HEK293 (cell line): ENCODE measurements at regions not wholly inside any gene's neighbourhood (a gene's known extent, or its start where the extent isn't known, plus 50 kb on each side); places are given as distances from the start of the nearest gene placed in this dataset.

Source experiments
- CTCF ChIA-PET: fragments of 350-600 bp; formaldehyde crosslinking; extraction: SDS; loops from one replicate; lab custom pipeline; 2021; ENCODE audit warnings: antibody characterized with exemption; lab: Yijun Ruan, JAX
- POLR2A ChIA-PET: fragments of 300-600 bp; formaldehyde crosslinking; extraction: SDS; loops from one replicate; lab custom pipeline; 2020; ENCODE audit warnings: antibody characterized with exemption, inconsistent platforms; lab: Yijun Ruan, JAX
- H3K27ac ChIP-seq: fragments of 200-500 bp; sonication (Bioruptor generic); 2 replicates; pipeline ENCODE4 v1.5.1; 2014; ENCODE audit warnings: low read depth, low read length, control low read depth, inconsistent platforms; ENCODE audit errors: extremely low read depth
- H3K36me3 ChIP-seq, 2 experiments: fragments of 200-500 bp in 1 of 2; sonication (Bioruptor generic) in 1 of 2; 1 replicate in 1 of 2; 2 replicates in 1 of 2; pipeline ENCODE4 v1.5.1; 2014 to 2017; ENCODE audit warnings: inconsistent platforms in 2 of 2, low read length in 2 of 2; ENCODE audit not compliant: control insufficient read depth in 2 of 2, insufficient read depth in 1 of 2
- H3K4me1 ChIP-seq: fragments of 200-500 bp; sonication (Bioruptor generic); 2 replicates; pipeline ENCODE4 v1.5.1; 2014; ENCODE audit warnings: mild to moderate bottlenecking, low read length, inconsistent platforms; ENCODE audit not compliant: control insufficient read depth, insufficient read depth
- H3K4me3 ChIP-seq: 2 replicates; pipeline ENCODE4 v1.5.1; 2011; ENCODE audit warnings: low read depth, mild to moderate bottlenecking, control low read depth, low read length, moderate library complexity
- H3K9me3 ChIP-seq: fragments of 200-500 bp; sonication (Bioruptor generic); 2 replicates; pipeline ENCODE4 v1.5.1; 2014; ENCODE audit warnings: low read depth, low read length, inconsistent platforms; ENCODE audit not compliant: control insufficient read depth, insufficient read depth
- BCL11A ChIP-seq: fragments of 450-650 bp; formaldehyde crosslinking; IDR thresholded peaks from 2 replicates; pipeline ENCODE4 v1.5.1; 2016; ENCODE audit warnings: low read depth, missing biosample characterization, missing genetic modification characterization
- FEZF1 ChIP-seq: fragments of 450-650 bp; formaldehyde crosslinking; IDR thresholded peaks from 2 replicates; pipeline ENCODE4 v1.5.1; 2016; ENCODE audit warnings: missing biosample characterization, missing genetic modification characterization
- GLI4 ChIP-seq: fragments of 450-650 bp; formaldehyde crosslinking; IDR thresholded peaks from 2 replicates; pipeline ENCODE4 v1.5.1; 2016; ENCODE audit warnings: missing biosample characterization, missing genetic modification characterization
- HOXA7 ChIP-seq: sonication (generic); formaldehyde crosslinking; IDR thresholded peaks from 2 replicates; pipeline ENCODE4 v1.8.1; 2022; ENCODE audit warnings: missing genetic modification reagents, borderline replicate concordance
- PRDM6 ChIP-seq: fragments of 450-650 bp; formaldehyde crosslinking; IDR thresholded peaks from 2 replicates; pipeline ENCODE4 v1.5.1; 2017; ENCODE audit warnings: missing biosample characterization, missing genetic modification characterization
- RBAK ChIP-seq: fragments of 450-650 bp; formaldehyde crosslinking; IDR thresholded peaks from 2 replicates; pipeline ENCODE4 v1.5.1; 2016; ENCODE audit warnings: missing biosample characterization, missing genetic modification characterization
- SP2 ChIP-seq: fragments of 450-650 bp; formaldehyde crosslinking; IDR thresholded peaks from 2 replicates; pipeline ENCODE4 v1.5.1; 2016; ENCODE audit warnings: missing biosample characterization, missing genetic modification characterization
- ZBTB11 ChIP-seq: fragments of 450-650 bp; formaldehyde crosslinking; conservative IDR thresholded peaks from 2 replicates; pipeline ENCODE4 v1.5.1; 2016; ENCODE audit warnings: low read depth, missing biosample characterization, missing genetic modification characterization
- ZNF132 ChIP-seq: fragments of 450-650 bp; formaldehyde crosslinking; IDR thresholded peaks from 2 replicates; pipeline ENCODE4 v1.5.1; 2017; ENCODE audit warnings: missing biosample characterization, missing genetic modification characterization, borderline replicate concordance
- ZNF138 ChIP-seq: fragments of 450-650 bp; formaldehyde crosslinking; IDR thresholded peaks from 2 replicates; pipeline ENCODE4 v1.5.1; 2016; ENCODE audit warnings: missing biosample characterization, missing genetic modification characterization, borderline replicate concordance
- ZNF16 ChIP-seq: fragments of 450-650 bp; formaldehyde crosslinking; IDR thresholded peaks from 2 replicates; pipeline ENCODE4 v1.5.1; 2016; ENCODE audit warnings: low read depth, missing biosample characterization, missing genetic modification characterization
- ZNF184 ChIP-seq: fragments of 450-650 bp; IDR thresholded peaks from 2 replicates; pipeline ENCODE4 v1.5.1; 2018; ENCODE audit warnings: missing biosample characterization, mild to moderate bottlenecking, missing genetic modification characterization
- ZNF211 ChIP-seq: fragments of 450-650 bp; formaldehyde crosslinking; IDR thresholded peaks from 2 replicates; pipeline ENCODE4 v1.5.1; 2016; ENCODE audit warnings: low read depth, missing biosample characterization, missing genetic modification characterization
- ZNF239 ChIP-seq: fragments of 450-650 bp; formaldehyde crosslinking; IDR thresholded peaks from 2 replicates; pipeline ENCODE4 v1.5.1; 2016; ENCODE audit warnings: missing biosample characterization, missing genetic modification characterization
- ZNF266 ChIP-seq: fragments of 450-650 bp; formaldehyde crosslinking; IDR thresholded peaks from 2 replicates; pipeline ENCODE4 v1.5.1; 2016; ENCODE audit warnings: missing biosample characterization, missing genetic modification characterization, low read depth
- ZNF274 ChIP-seq, 2 experiments: fragments of 200-500 bp in 1 of 2; fragments of 450-650 bp in 1 of 2; sonication (Bioruptor generic) in 1 of 2; formaldehyde crosslinking in 1 of 2; IDR thresholded peaks; 2 replicates each; pipeline versions ENCODE4 v1.5.1 to v1.6.1; 2014 to 2016; ENCODE audit warnings: borderline replicate concordance in 1 of 2, inconsistent platforms in 1 of 2, low read length in 1 of 2, missing biosample characterization in 1 of 2, missing genetic modification characterization in 1 of 2
- ZNF280C ChIP-seq: fragments of 450-650 bp; formaldehyde crosslinking; IDR thresholded peaks from 2 replicates; pipeline ENCODE4 v1.5.1; 2016; ENCODE audit warnings: missing biosample characterization, missing genetic modification characterization
- ZNF341 ChIP-seq: fragments of 450-650 bp; formaldehyde crosslinking; IDR thresholded peaks from 2 replicates; pipeline ENCODE4; 2016; ENCODE audit warnings: low read depth, missing biosample characterization, missing genetic modification characterization
- ZNF513 ChIP-seq: fragments of 450-650 bp; IDR thresholded peaks from 2 replicates; pipeline ENCODE4 v1.5.1; 2018; ENCODE audit warnings: missing biosample characterization, missing genetic modification characterization
- ZNF514 ChIP-seq: fragments of 450-650 bp; formaldehyde crosslinking; IDR thresholded peaks from 2 replicates; pipeline ENCODE4 v1.5.1; 2016; ENCODE audit warnings: missing biosample characterization, missing genetic modification characterization
- ZNF555 ChIP-seq: fragments of 450-650 bp; formaldehyde crosslinking; conservative IDR thresholded peaks from 2 replicates; pipeline ENCODE4 v1.5.1; 2017; ENCODE audit warnings: missing biosample characterization, mild to moderate bottlenecking, missing genetic modification characterization, inconsistent platforms
- ZNF670 ChIP-seq: fragments of 450-650 bp; formaldehyde crosslinking; IDR thresholded peaks from 2 replicates; pipeline ENCODE4 v1.5.1; 2016; ENCODE audit warnings: missing biosample characterization, missing genetic modification characterization, low read depth

GRCh38 chr5:165325221-165325620 lies 1819.8 kb downstream of the MAT2B start (continued):
- no peak for TF ChIP-seq ZBTB11 (tag by site-specific recombination)
- no peak for TF ChIP-seq ZNF266 (tag by site-specific recombination)
- no peak for TF ChIP-seq ZNF239 (tag by site-specific recombination)

GRCh38 chr5:165327631-165328030 lies 1822.2 kb downstream of the MAT2B start:
- Histone ChIP-seq H3K4me1 (no peaks in the 10 kb centered on the region), H3K4me3 (no peak overlapping the region), H3K27ac (no peak overlapping the region), H3K36me3 (no peaks in the 10 kb centered on the region)
- CTCF ChIA-PET = no interaction called here
- POLR2A ChIA-PET = no interaction called here
- TF ChIP-seq ZNF280C = no peak
- TF ChIP-seq ZNF184 (tag by site-specific recombination) = no peak
- TF ChIP-seq ZNF341 (tag by site-specific recombination) = no peak
- TF ChIP-seq GLI4 (tag by site-specific recombination) = no peak
- no peak for TF ChIP-seq ZNF138
- no peak for TF ChIP-seq ZNF555 (tag by site-specific recombination)
- no peak for TF ChIP-seq ZNF514
- no peak for TF ChIP-seq SP2 (tag by site-specific recombination)
- no peak for TF ChIP-seq ZNF513
- TF ChIP-seq ZNF211 (tag by site-specific recombination) = no peak
- TF ChIP-seq RBAK (tag by site-specific recombination) = no peak
- TF ChIP-seq ZNF670 (tag by site-specific recombination) = no peak
- no peak for TF ChIP-seq BCL11A
- TF ChIP-seq HOXA7 (CRISPR knock-in tag) = no peak
- no peak for TF ChIP-seq FEZF1 (tag by site-specific recombination)
- no peak for TF ChIP-seq ZNF132
- TF ChIP-seq ZNF16 (tag by site-specific recombination) = no peak
- no peak for TF ChIP-seq PRDM6 (tag by site-specific recombination)
- no peak for TF ChIP-seq ZNF274 (IDR thresholded peaks at IDR 0.05; ENCODE audit: low read length)
- no peak for TF ChIP-seq ZNF274 (tag by site-specific recombination; IDR thresholded peaks at IDR 0.05; ENCODE audit: borderline replicate concordance)
- TF ChIP-seq, all 188 proteins: peak for 0
- no peaks in the 10 kb centered on the region for H3K9me3 ChIP-seq
